Motor neuron (in vitro differentiated cells): ENCODE measurements at regions not wholly inside any gene's neighbourhood (a gene's known extent, or its start where the extent isn't known, plus 50 kb on each side); places are given as distances from the start of the nearest gene placed in this dataset.

Source experiments
- ATAC-seq, 8 experiments: fragments of 200-7000 bp; cut with Tn5 transposase; replicated peaks in 6 of 8; 2 replicates each; pipeline ENCODE4 v1.8.0; 2021; ENCODE audit warnings: mild to moderate bottlenecking in 8 of 8, moderate library complexity in 8 of 8
- H3K27ac ChIP-seq, 2 donors: fragments of 250-450 bp; sonication (Bioruptor Pico); 2 replicates each; pipeline ENCODE4 v1.9.0; 2021; ENCODE audit warnings: antibody characterized with exemption in 2 of 2, mild to moderate bottlenecking in 2 of 2, moderate library complexity in 1 of 2
- H3K4me1 ChIP-seq, 2 donors: fragments of 250-450 bp; sonication (Bioruptor Pico); replicated peaks in 1 of 2; 2 replicates each; pipeline ENCODE4 v1.6.1; 2021; ENCODE audit warnings: antibody characterized with exemption in 2 of 2, mild to moderate bottlenecking in 2 of 2, moderate library complexity in 1 of 2
- H3K4me3 ChIP-seq, 5 donors: fragments of 250-450 bp; sonication (Bioruptor Pico); 2 replicates each; pipeline ENCODE4 v1.9.0; 2021; ENCODE audit warnings: antibody characterized with exemption in 5 of 5, mild to moderate bottlenecking in 5 of 5, moderate library complexity in 4 of 5
- WGBS, 10 experiments: fragments of 450-650 bp; shearing (Covaris generic); methylation state at CpG; one replicate each; pipeline ENCODE4 v1.0.0; 2022; 5-methylcytosine and 5-hydroxymethylcytosine counted together
- in situ Hi-C, 9 experiments: fragments of 400-800 bp; cut with MboI; loops; one replicate each; pipeline ENCODE4 v1.15.0; 2021; ENCODE audit warnings: low sequenced_read_pairs in 9 of 9, low pct_unique_long_range_greater_than_20kb in 2 of 9; ENCODE audit not compliant: unreplicated experiment in 9 of 9

DNA sequence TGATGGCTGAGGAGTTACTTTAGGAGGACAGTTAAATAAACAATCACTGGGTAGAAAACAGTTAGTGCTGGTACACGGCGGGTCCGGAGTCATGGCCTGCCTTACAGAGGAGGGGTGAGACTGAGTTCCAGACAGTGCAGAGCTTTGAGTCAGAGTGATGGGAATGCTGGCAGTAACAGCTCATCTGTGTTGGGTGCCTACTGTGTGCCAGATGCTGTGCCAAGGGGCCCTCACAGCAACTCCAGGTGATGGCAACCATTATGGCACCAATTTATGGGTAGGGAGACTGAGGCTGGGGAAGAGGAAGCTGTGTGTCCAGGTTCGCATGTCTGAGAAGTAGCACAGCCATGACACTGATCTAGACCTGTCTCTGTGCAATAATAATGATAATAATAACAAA, 132.6 kb downstream of the CEBPB start:
- Histone ChIP-seq H3K27ac (no peak overlapping the region), H3K4me1 (peaks cover 9 to 16% of the 10 kb centered on the region in 2 donors), H3K4me3 (no peak overlapping the region)
- WGBS, 10 experiments: 63 to 100% (median 82%) methylated on average over 1 to 3 of the region's 4 CpGs; no CpG with 5 or more reads in 3 of the 10 experiments
- no peak for ATAC-seq
- in situ Hi-C loops: no loop called here

DNA sequence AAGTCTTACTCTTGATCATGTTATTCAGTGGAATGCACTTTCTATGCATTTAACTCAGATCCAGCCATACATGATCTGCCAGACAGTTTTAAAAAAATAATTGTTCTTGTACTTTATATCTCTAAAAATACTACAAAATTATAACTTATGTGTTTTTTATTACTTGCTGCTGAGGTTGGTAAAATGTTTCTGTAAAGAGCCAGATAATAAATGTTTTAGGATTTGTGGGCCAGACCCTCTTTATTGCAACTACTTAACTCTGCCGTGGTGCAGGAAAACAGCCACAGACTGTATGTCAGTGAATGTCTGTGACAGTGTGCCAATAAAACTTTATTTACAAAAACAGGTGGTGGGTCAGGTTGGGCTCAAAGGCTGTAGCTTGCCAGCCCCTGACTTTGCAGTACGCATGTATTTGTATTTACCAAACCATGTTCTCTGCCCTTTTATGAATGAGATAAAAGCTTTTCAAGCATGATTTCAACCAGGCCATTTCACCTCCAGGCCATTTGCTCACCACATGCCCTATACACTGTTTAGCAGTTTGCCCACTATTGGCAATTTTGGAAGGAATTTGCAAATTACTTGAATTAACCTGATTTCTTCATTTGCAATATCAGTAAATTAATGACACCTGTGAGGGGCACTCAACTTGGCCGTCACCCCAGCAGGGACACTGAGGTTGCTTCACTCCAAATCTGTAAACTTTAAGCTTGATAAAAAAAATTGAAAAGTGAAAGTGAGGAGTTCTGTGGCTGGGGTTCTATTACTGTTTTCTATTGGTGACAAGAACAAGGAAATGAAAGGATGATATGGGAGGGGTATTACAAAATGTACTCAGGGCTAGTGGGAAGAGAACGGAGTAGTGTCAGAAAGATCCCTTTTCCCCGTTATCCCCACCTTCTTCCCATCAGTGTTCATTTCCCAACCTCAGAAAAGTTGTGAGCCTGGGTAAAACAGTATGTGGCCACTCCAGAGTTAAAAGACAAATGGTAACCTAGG, 133.4 kb downstream of the CEBPB start:
- 37 to 97% (median 81%) methylated on average over 2 to 5 of the region's 5 CpGs for WGBS, 10 experiments
- Histone ChIP-seq H3K4me3 (no peak overlapping the region), H3K4me1 (peaks cover 9 to 16% of the 10 kb centered on the region in 2 donors), H3K27ac (no peak overlapping the region)
- in situ Hi-C loops: no loop called here
- ATAC-seq: no peak

DNA sequence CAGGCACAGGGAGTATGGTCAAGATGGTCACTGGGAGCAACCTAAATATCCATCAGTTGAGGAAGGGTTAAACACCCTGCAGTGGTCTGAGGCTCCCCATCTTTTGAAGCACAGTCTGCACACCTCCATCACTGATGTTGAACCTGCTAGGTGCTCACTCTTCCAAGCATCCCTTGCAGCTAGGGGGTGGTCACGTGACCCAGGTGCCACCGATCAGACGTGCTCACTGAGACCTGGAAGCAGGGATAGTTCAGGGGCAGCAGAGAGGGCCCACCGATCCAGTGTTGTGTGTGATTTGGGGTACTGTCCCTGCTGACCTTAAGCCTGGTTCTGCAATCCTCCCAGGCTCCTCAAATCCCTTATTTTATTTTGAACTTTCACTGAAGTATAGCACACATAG, 134.6 kb downstream of the CEBPB start:
- H3K4me1 ChIP-seq: peaks cover 9 to 20% of the 10 kb centered on the region in 2 donors
- no peak overlapping the region for H3K4me3 ChIP-seq
- ATAC-seq: no peak
- in situ Hi-C loops: no loop called here
- WGBS, 10 experiments: 60 to 100% (median 67%) methylated on average over 1 to 2 of the region's 4 CpGs; no CpG with 5 or more reads in 7 of the 10 experiments
- H3K27ac ChIP-seq: no peak overlapping the region

DNA sequence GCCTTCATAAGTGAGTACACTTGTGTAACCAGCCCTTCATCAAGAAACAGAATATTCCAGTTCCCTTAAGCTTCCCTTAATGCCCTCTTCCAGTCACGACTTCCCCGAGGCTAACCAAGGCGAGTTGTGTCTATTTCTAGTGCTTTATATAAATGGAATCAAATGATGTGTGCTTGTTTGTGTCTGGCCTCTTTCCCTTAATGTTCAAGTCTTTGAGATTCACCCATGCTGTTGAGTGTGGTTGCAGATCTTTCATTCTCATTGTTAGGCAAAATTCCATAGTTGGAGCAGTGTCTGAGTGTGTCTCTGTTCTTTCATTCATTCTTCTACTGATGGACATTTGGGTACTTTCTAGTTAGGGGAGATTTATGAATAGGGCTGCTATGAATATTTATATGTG, 135.0 kb downstream of the CEBPB start:
- no peak for ATAC-seq
- 50 to 88% (median 75%) methylated on average over 2 to 3 of the region's 3 CpGs; no CpG with 5 or more reads in 5 of the 10 experiments for WGBS, 10 experiments
- no peak overlapping the region for H3K4me3 ChIP-seq
- H3K4me1 ChIP-seq: peaks cover 10 to 24% of the 10 kb centered on the region in 2 donors
- no peak overlapping the region for H3K27ac ChIP-seq
- in situ Hi-C loops: no loop called here

DNA sequence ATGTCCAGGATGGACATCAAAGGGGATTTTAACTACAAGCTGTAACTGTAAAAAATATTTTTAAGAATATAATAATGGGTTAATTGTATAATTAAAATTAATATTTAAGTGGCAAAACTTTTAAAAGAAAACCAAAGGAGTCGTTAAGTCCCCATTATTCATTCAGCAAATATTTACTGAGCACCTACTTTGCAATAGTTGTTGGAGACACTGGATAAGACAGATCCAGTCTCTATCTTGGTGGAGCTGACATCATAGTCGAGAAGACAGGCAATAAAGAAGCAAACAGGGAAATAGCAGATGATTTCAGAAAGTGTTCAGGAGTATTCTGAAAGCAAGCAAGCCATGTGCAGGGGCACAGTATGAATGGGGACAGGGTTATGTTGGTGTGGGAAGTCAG, 137.0 kb downstream of the CEBPB start:
- in situ Hi-C loops: no loop called here
- WGBS, 10 experiments: 14 to 100% (median 54%) methylated on average over 1 to 2 of the region's 2 CpGs; no CpG with 5 or more reads in 2 of the 10 experiments
- H3K27ac ChIP-seq: no peak overlapping the region
- ATAC-seq: no peak
- H3K4me3 ChIP-seq: no peak overlapping the region
- peaks cover 3 to 12% of the 10 kb centered on the region in 2 donors for H3K4me1 ChIP-seq

DNA sequence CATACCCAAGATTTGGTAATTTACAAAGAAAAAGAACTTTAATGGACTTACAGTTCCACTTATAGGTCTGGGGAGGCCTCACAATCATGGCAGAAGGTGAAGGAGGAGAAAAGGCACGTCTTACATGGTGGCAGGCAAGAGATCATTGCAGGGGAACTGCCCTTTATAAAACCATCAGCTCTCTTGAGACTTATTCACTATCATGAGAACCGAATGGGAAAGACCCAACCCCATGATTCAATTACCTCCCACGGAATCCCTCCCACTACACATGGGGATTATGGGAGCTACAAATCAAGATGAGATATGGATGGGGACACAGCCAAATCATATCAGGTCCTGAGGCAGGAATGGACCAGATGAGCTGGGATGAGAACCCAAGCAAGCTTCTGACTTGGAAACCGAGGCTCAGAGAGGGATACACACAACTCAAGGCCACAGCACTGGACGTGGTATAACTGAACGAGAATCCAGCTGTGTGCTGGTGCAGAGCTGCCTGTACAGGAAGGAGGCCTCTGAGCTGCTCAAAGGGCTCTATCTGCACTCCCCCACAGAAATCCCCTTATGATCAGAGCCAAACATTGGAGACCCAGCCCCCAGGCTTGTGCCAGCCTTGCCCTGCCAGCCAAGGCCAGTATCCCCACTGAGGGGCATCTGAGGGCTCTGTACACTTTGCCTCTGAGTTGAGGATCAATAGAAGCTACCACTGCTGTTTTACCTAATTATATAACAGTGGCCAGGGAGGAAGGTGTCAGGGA, 137.8 kb downstream of the CEBPB start:
- H3K27ac ChIP-seq: no peak overlapping the region
- ATAC-seq: no peak
- no peak overlapping the region for H3K4me3 ChIP-seq
- in situ Hi-C loops: no loop called here
- 0 to 93% (median 44%) methylated on average over 1 to 6 of the region's 6 CpGs; no CpG with 5 or more reads in 3 of the 10 experiments for WGBS, 10 experiments
- H3K4me1 ChIP-seq: peaks cover 6 to 12% of the 10 kb centered on the region in 2 donors

DNA sequence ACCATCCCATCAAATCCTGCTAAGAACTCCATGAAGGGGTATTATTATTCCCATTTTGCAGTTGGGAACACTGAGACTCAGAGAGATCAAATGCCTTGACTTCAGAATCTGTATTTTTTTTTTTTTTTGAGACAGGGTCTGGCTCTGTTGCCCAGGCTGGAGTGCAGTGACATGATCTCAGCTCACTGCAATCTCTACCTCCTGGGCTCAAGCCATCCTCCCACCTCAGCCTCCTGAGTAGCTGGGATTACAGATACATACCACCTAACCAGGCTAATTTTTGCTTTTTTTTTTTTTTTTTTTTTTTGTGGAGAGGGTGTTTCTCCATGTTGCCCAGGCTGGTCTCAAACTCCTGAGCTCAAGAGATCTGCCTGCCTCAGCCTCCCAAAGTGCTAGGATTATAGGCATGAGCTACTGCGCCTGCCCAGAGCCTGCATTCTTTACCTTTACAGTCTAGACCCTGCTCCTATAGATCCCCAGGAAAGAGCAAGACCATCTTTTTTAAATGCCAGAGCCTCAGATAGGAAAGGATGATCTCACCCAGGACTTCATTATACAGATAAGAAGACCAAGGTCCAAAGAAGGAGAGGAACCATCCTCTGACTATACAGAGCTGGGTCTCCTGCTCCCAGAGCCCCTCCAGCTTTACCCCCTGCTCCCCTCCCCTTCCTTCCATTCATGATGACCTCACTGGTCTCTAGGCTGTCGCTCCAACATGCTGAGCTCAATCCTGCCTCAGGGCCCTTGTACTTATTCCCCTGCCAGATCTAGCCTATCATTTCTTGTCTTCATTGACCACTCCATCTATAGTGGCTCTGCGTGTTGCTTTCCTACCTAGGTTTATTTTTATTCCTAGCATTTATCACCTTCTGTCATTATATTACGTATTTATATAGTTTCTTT, 138.6 kb downstream of the CEBPB start:
- in situ Hi-C loops: no loop called here
- no peak for ATAC-seq
- Histone ChIP-seq H3K4me1 (peaks cover 6 to 12% of the 10 kb centered on the region in 2 donors), H3K27ac (no peak overlapping the region), H3K4me3 (no peak overlapping the region)
- WGBS, 10 experiments: 63 to 100% (median 94%) methylated on average over 1 to 4 of the region's 4 CpGs; no CpG with 5 or more reads in 1 of the 10 experiments

DNA sequence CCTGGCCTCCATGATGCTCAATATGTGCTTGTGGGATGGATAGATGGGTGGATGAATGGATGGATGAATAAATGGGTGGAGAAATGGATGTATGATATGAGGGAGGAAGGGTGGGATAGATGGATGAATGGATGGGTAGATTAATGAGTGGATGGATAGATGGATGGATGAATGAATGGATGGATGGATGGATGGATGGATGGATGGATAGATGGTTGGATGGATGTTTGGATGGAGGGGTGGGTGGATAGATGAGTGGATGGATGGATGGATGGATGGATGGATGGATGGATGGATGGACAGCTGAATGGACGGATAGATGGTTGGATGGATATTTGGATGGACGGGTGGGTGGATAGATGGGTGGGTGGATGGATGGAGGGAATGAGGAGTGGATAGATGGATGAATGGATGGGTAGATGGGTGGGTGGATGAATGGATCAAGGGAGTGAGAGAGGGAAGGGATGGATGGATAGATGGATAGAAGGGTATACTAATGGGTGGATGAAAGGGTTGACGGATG, 139.4 kb downstream of the CEBPB start:
- whole genome bisulfite sequencing, 10 experiments: 61 to 100% (median 83%) methylated on average over 1 to 3 of the region's 3 CpGs; no CpG with 5 or more reads in 3 of the 10 experiments
- in situ Hi-C loops: no loop called here
- peaks cover 6 to 12% of the 10 kb centered on the region in 2 donors for H3K4me1 ChIP-seq
- ATAC-seq: no peak
- H3K27ac ChIP-seq: no peak overlapping the region
- H3K4me3 ChIP-seq: no peak overlapping the region

DNA sequence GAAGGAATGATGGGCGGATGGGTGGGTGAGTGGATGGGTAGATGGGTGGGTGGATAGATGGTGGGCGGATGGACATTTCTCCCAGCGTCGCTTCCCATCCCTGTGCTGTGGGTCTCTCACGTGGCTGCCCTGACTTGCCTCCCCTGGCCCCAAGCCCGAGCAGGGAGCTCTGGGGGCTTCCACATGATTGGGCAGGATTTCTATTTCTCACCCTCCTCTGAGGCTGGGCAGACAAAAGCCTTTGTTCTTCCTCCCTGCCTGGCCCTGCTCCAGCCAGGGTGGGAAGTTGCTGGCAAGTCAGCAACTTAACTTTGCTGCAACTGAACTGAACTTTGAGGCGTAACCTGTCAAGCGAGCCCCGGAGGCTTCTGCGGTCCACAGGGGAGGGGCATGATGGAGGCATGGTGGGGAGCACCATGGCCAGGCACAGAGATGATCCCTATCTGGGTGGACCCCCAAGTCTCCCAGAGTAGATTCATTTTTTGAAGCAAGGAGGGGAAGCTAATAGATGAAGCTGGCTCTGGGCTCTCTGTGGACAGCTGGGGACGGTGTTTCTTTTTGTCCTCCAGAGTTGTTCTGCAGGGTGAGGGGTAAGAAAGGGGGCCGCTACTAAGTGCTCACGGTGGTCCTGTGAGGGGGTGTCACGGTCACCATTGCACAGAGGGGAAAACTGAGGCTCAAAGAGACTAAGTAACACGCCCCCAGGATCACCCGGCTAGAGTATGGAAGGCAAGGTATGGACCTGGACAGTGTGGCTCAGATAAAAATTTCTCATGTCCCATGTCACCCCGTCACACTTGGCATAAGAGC, 140.1 kb downstream of the CEBPB start:
- Histone ChIP-seq H3K4me1 (peaks cover 6 to 12% of the 10 kb centered on the region in 2 donors), H3K4me3 (no peak overlapping the region), H3K27ac (no peak overlapping the region)
- in situ Hi-C loops: no loop called here
- ATAC-seq: peak in 5 of 8 experiments; percentile 58 to 75 (median 67)
- WGBS, 10 experiments: 53 to 80% (median 80%) methylated on average over 1 to 5 of the region's 17 CpGs; no CpG with 5 or more reads in 3 of the 10 experiments

DNA sequence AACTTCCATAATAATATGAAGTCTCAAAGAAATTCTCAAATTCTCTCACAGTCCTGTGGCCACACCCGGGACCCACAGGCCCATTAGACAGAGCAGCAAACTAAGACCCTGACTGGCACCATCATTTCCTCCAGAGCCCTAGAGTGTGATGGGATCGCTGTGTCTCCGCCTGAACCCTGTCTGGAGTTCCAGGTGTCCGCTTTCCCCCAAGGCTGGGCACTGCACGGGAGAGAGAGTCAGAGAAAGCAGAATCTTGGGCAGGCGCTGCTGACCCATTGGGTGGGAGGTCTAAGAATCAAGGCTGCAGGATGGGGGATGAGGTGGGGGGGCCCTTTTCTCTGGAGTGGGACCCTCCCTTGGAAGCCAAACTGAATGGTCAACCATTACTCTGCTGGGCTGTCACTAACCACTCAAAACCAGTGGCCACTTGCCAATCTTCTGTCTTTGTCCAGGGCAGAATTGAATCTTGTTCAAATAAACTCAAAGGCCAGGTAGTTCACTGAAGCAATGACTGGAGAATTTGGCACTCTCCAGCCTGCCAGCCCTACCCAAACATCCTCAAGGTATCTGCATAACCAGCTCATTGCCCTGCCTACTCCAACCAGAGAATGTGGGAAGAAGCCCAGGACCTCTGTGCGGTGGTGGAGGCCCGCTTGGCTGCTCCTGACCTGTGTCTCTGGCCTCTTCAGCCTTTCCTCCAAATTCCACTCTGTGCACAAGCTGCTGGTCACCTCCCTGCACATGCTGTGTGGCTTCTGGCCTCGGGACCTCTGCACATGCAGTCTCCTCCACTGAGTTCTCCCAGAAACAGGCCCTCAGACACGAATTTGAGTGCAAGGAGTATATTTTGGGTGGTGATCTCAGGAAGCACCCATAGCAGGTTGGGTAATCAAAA, 141.1 kb downstream of the CEBPB start:
- Histone ChIP-seq H3K4me3 (no peak overlapping the region), H3K27ac (no peak overlapping the region), H3K4me1 (peaks cover 6 to 12% of the 10 kb centered on the region in 2 donors)
- 61 to 100% (median 97%) methylated on average over 1 to 6 of the region's 10 CpGs; no CpG with 5 or more reads in 1 of the 10 experiments for WGBS, 10 experiments
- in situ Hi-C loops: no loop called here
- ATAC-seq: no peak

DNA sequence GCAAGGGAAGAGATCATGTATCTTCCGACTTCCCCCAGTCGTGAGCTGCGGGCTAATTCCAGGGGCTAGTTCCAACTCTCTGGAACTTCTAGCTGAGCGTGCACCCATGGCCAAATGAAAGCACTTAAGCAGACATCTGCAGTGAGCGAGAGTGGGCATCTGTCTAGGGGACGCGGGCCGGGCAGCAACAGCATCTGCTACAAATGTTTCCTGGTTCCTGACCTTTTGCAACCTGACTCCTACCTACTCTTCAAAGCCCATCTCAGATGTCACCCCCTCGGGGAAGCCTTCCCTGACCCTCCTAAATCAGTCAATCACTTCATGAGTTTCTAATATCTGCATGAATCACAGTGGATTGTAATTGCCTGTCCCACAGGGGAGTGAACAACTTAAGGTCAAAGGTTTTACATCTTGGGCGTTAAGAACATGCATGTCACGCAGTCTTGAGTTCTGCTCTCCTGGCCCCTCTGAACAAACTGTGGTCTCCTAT, 141.9 kb downstream of the CEBPB start:
- Histone ChIP-seq H3K4me1 (peaks cover 6 to 12% of the 10 kb centered on the region in 2 donors), H3K4me3 (no peak overlapping the region), H3K27ac (no peak overlapping the region)
- in situ Hi-C loops: no loop called here
- WGBS, 10 experiments: 60 to 86% (median 80%) methylated on average over 3 to 10 of the region's 11 CpGs; no CpG with 5 or more reads in 4 of the 10 experiments
- no peak for ATAC-seq
